Neuronal stem cell (in vitro differentiated cells): ENCODE measurements at regions not wholly inside any gene's neighbourhood (a gene's known extent, or its start where the extent isn't known, plus 50 kb on each side); places are given as distances from the start of the nearest gene placed in this dataset.
"Not testable (repeated sequence)": the region's sequence is repeated elsewhere in the genome, so short reads cannot be mapped to it uniquely, and the experiment has no call there.

Experiments
- DNase-seq: peaks from one replicate; pipeline ENCODE4 v3.0.0-alpha.2; 2013; ENCODE audit warnings: low spot score
- H2AFZ ChIP-seq: one replicate; pipeline ENCODE4 v1.6.1; 2013; ENCODE audit warnings: mild to moderate bottlenecking, low read length, inconsistent platforms
- H2AK5ac ChIP-seq: 2 replicates; pipeline ENCODE4 v1.6.1; 2013; ENCODE audit warnings: low read depth, mild to moderate bottlenecking, inconsistent platforms, low read length, moderate library complexity, mixed read lengths
- H2BK120ac ChIP-seq: 2 replicates; pipeline ENCODE4 v1.6.1; 2013; ENCODE audit warnings: low read depth, mild to moderate bottlenecking, inconsistent platforms, low read length, moderate library complexity, mixed read lengths
- H2BK12ac ChIP-seq: one replicate; pipeline ENCODE4 v1.6.1; 2013; ENCODE audit warnings: low read length, inconsistent platforms
- H2BK15ac ChIP-seq: 2 replicates; pipeline ENCODE4 v1.6.1; 2013; ENCODE audit warnings: mild to moderate bottlenecking, low read length, inconsistent platforms, mixed read lengths
- H2BK5ac ChIP-seq: one replicate; pipeline ENCODE4 v1.6.1; 2013; ENCODE audit warnings: inconsistent platforms, mild to moderate bottlenecking, low read length, moderate library complexity
- H3K14ac ChIP-seq: one replicate; pipeline ENCODE4 v1.6.1; 2013; ENCODE audit warnings: low read length, inconsistent platforms
- H3K18ac ChIP-seq: 2 replicates; pipeline ENCODE4 v1.6.1; 2013; ENCODE audit warnings: low read length, inconsistent platforms
- H3K23ac ChIP-seq: 2 replicates; pipeline ENCODE4 v1.6.1; 2013; ENCODE audit warnings: low read depth, mild to moderate bottlenecking, mixed read lengths, low read length, inconsistent platforms; ENCODE audit not compliant: poor library complexity
- H3K27ac ChIP-seq: replicated peaks from 3 replicates; pipeline ENCODE4 v1.5.1; 2013; ENCODE audit warnings: low read length, inconsistent platforms
- H3K27me3 ChIP-seq, 3 experiments: 2 replicates each; pipeline ENCODE4 v1.6.1; 2013; ENCODE audit warnings: low read length in 3 of 3, mild to moderate bottlenecking in 2 of 3, inconsistent platforms in 1 of 3, low read depth in 1 of 3, mixed read lengths in 1 of 3, moderate library complexity in 1 of 3; ENCODE audit not compliant: control insufficient read depth in 3 of 3, insufficient read depth in 3 of 3
- H3K36me3 ChIP-seq, 2 donors: replicated peaks in 1 of 2; 2 replicates each; pipeline ENCODE4 v1.6.1; 2013; ENCODE audit warnings: low read length in 2 of 2; ENCODE audit not compliant: control insufficient read depth in 2 of 2, insufficient read depth in 2 of 2
- H3K4ac ChIP-seq: 2 replicates; pipeline ENCODE4 v1.6.1; 2013; ENCODE audit warnings: inconsistent platforms, mild to moderate bottlenecking, low read length, moderate library complexity
- H3K4me1 ChIP-seq, 2 donors: 1 replicate in 1 of 2; 2 replicates in 1 of 2; pipeline ENCODE4 v1.6.1; 2013; ENCODE audit warnings: low read length in 2 of 2, low read depth in 1 of 2; ENCODE audit not compliant: control insufficient read depth in 2 of 2, insufficient read depth in 1 of 2
- H3K4me2 ChIP-seq: one replicate; pipeline ENCODE4 v1.6.1; 2013; ENCODE audit warnings: mild to moderate bottlenecking, low read length, inconsistent platforms; ENCODE audit not compliant: insufficient read depth, poor library complexity, severe bottlenecking
- H3K4me3 ChIP-seq, 2 donors: 2 replicates each; pipeline ENCODE4 v1.5.1; 2013; ENCODE audit warnings: low read length in 2 of 2, mild to moderate bottlenecking in 2 of 2, inconsistent platforms in 1 of 2, moderate library complexity in 1 of 2
- H3K79me1 ChIP-seq: one replicate; pipeline ENCODE4 v1.6.1; 2013; ENCODE audit warnings: low read depth, mild to moderate bottlenecking, inconsistent platforms, low read length, moderate library complexity
- H3K9ac ChIP-seq: one replicate; pipeline ENCODE4 v1.6.1; 2013; ENCODE audit warnings: mild to moderate bottlenecking, low read depth, low read length, inconsistent platforms; ENCODE audit not compliant: poor library complexity
- H3K9me3 ChIP-seq, 2 donors: replicated peaks in 1 of 2; 2 replicates each; pipeline versions ENCODE3 to v1.6.1; 2013; ENCODE audit warnings: low read length in 2 of 2, mild to moderate bottlenecking in 2 of 2, inconsistent platforms in 1 of 2, low read depth in 1 of 2, mixed read lengths in 1 of 2, moderate library complexity in 1 of 2; ENCODE audit not compliant: control insufficient read depth in 2 of 2, insufficient read depth in 1 of 2
- H4K8ac ChIP-seq: one replicate; pipeline ENCODE4 v1.6.1; 2013; ENCODE audit warnings: low read depth, mild to moderate bottlenecking, inconsistent platforms, low read length, moderate library complexity
- H4K91ac ChIP-seq: one replicate; pipeline ENCODE4 v1.6.1; 2013; ENCODE audit warnings: low read length, low read depth, mild to moderate bottlenecking, inconsistent platforms; ENCODE audit not compliant: poor library complexity
- WGBS, 2 donors: extraction: QIAGEN DNeasy Blood & Tissue Kit; methylation state at CpG; one replicate each; pipeline ENCODE4 v1.1.7; 2013; ENCODE audit warnings: missing lambda C conversion rate in 2 of 2, mixed read lengths in 1 of 2; ENCODE audit not compliant: insufficient read length in 2 of 2, insufficient replicate concordance in 1 of 2; ENCODE audit errors: extremely low coverage in 2 of 2; 5-methylcytosine and 5-hydroxymethylcytosine counted together

GRCh38 chr16:35598696-35599332 lies 2139.4 kb downstream of the TP53TG3F start:
- Histone ChIP-seq H2AK5ac (no peak overlapping the region), H3K27me3 (no peaks in the 10 kb centered on the region), H2BK120ac (no peak overlapping the region), H3K9me3 (peaks cover 0 to 13% of the 10 kb centered on the region in 2 donors), H3K27ac (no peak overlapping the region), H3K23ac (no peak overlapping the region), H4K8ac (no peak overlapping the region), H2BK15ac (no peak overlapping the region), H3K36me3 (no peaks in the 10 kb centered on the region), H3K4me2 (no peak overlapping the region), H3K4me1 (no peaks in the 10 kb centered on the region), H2BK12ac (no peak overlapping the region), H3K79me1 (no peaks in the 10 kb centered on the region), H3K18ac (no peak overlapping the region), H3K4me3 (no peak overlapping the region), H3K14ac (no peak overlapping the region), H4K91ac (no peak overlapping the region), H3K9ac (no peak overlapping the region), H3K4ac (no peak overlapping the region), H2AFZ (no peak overlapping the region), H2BK5ac (no peak overlapping the region)
- no peak for DNase-seq
- no CpG with 5 or more reads among the region's 9 CpGs for WGBS, 2 donors

- H3K23ac ChIP-seq: no peak overlapping the region
- H3K79me1 ChIP-seq: no peaks in the 10 kb centered on the region
- H2BK15ac ChIP-seq: no peak overlapping the region
- H2BK120ac ChIP-seq: no peak overlapping the region
- no peak overlapping the region for H2AK5ac ChIP-seq
- no peak overlapping the region for H3K9ac ChIP-seq
- no peak overlapping the region for H4K8ac ChIP-seq
- no peak overlapping the region for H3K4ac ChIP-seq
- H2AFZ ChIP-seq: no peak overlapping the region
- DNase-seq: no peak
- H2BK5ac ChIP-seq: no peak overlapping the region
- no peak overlapping the region for H3K4me2 ChIP-seq
- H3K36me3 ChIP-seq: no peaks in the 10 kb centered on the region
- no peak overlapping the region for H3K27ac ChIP-seq
- no peak overlapping the region for H4K91ac ChIP-seq
- no peak overlapping the region for H2BK12ac ChIP-seq
- no peak overlapping the region for H3K14ac ChIP-seq
- H3K4me3 ChIP-seq: no peak overlapping the region
- no peak overlapping the region for H3K18ac ChIP-seq
- H3K9me3 ChIP-seq: peaks cover 0 to 11% of the 10 kb centered on the region in 2 donors
- no peaks in the 10 kb centered on the region for H3K27me3 ChIP-seq
- WGBS, 2 donors: no CpG with 5 or more reads among the region's 6 CpGs
- H3K4me1 ChIP-seq: no peaks in the 10 kb centered on the region
Observed at GRCh38 chr16:35599429-35600160, 2140.2 kb downstream of the TP53TG3F start.

GRCh38 chr16:35600161-35600555 lies 2140.7 kb downstream of the TP53TG3F start:
- not testable (repeated sequence) for H2BK15ac ChIP-seq, H2AFZ ChIP-seq, H4K8ac ChIP-seq, H3K4me1 ChIP-seq, H3K9ac ChIP-seq, H2BK5ac ChIP-seq, H2BK120ac ChIP-seq, H4K91ac ChIP-seq, H3K14ac ChIP-seq, H3K36me3 ChIP-seq, H3K4me2 ChIP-seq, DNase-seq, H3K27ac ChIP-seq, H3K27me3 ChIP-seq, H3K4ac ChIP-seq, H2BK12ac ChIP-seq, H3K18ac ChIP-seq, H3K4me3 ChIP-seq, H2AK5ac ChIP-seq, H3K79me1 ChIP-seq, H3K23ac ChIP-seq
- WGBS, 2 donors: no CpG with 5 or more reads among the region's 2 CpGs
- peaks cover 0 to 11% of the 10 kb centered on the region in 2 donors for H3K9me3 ChIP-seq

- Histone ChIP-seq H3K79me1 (no peaks in the 10 kb centered on the region), H2AK5ac (no peak overlapping the region), H2BK12ac (no peak overlapping the region), H3K4ac (no peak overlapping the region), H3K27me3 (no peaks in the 10 kb centered on the region), H3K4me2 (no peak overlapping the region), H4K91ac (no peak overlapping the region), H2BK15ac (no peak overlapping the region), H4K8ac (no peak overlapping the region), H3K14ac (no peak overlapping the region), H2AFZ (no peak overlapping the region), H2BK120ac (no peak overlapping the region), H3K23ac (no peak overlapping the region), H3K4me1 (no peaks in the 10 kb centered on the region), H3K27ac (no peak overlapping the region), H3K9me3 (peaks cover 0 to 10% of the 10 kb centered on the region in 2 donors), H3K36me3 (no peaks in the 10 kb centered on the region), H3K9ac (no peak overlapping the region), H2BK5ac (no peak overlapping the region), H3K4me3 (no peak overlapping the region), H3K18ac (no peak overlapping the region)
- DNase-seq: no peak
Observed at GRCh38 chr16:35602116-35602515, 2142.7 kb downstream of the TP53TG3F start.
